Vagina (tissue), 2 donors: ENCODE measurements at regions not wholly inside any gene's neighbourhood (a gene's known extent, or its start where the extent isn't known, plus 50 kb on each side); places are given as distances from the start of the nearest gene placed in this dataset.

Source experiments
- POLR2A ChIP-seq, 2 donors: fragments of 450-650 bp; IDR thresholded peaks; one replicate each; pipeline ENCODE4 v1.6.1; 2017; ENCODE audit warnings: antibody characterized with exemption in 2 of 2, mild to moderate bottlenecking in 2 of 2, moderate library complexity in 2 of 2
- POLR2AphosphoS5 ChIP-seq, 2 donors: sonication (generic); formaldehyde crosslinking; IDR thresholded peaks; one replicate each; pipeline ENCODE4 v1.9.0; 2017; ENCODE audit warnings: antibody characterized with exemption in 2 of 2, mild to moderate bottlenecking in 2 of 2, low read depth in 1 of 2; ENCODE audit not compliant: insufficient read depth in 1 of 2
- TF ChIP-seq, protein P1 (sequence below), 3 experiments: fragments of 450-650 bp in 2 of 3; fragments of 200-600 bp in 1 of 3; sonication (generic) in 1 of 3; IDR thresholded peaks; one replicate each; pipeline ENCODE4 v1.5.1; 2017 to 2019; ENCODE audit warnings: antibody characterized with exemption in 3 of 3, mild to moderate bottlenecking in 2 of 3, moderate library complexity in 2 of 3

DNA sequence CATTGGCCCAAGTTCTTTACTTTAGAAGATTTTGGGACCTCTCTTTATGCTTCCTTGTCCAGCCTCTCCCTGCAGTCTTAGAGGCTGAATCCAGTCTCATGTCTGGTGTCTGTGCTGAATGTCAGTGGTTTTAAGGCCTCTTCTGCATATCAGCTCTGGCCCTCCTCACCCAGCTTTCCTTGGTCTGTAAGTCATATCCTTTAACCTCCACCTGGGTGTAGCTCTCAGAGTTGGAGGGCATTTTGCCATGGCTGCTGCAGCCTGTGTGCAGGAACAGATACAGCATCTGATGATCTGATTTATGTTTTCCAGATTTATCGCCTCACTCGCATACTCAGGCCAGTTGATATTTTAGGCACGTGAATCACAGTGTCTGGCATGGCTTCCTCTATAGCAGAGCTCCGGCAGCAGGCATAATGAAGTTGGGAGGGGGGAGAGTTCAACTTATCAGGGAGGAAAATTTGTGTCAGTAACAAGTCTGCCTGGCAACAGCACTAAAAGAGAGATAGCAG, 335.0 kb downstream of the PCNX1 start:
- no peak for TF ChIP-seq POLR2A (IDR thresholded peaks at IDR 0.05)
- TF ChIP-seq, protein P1, sequence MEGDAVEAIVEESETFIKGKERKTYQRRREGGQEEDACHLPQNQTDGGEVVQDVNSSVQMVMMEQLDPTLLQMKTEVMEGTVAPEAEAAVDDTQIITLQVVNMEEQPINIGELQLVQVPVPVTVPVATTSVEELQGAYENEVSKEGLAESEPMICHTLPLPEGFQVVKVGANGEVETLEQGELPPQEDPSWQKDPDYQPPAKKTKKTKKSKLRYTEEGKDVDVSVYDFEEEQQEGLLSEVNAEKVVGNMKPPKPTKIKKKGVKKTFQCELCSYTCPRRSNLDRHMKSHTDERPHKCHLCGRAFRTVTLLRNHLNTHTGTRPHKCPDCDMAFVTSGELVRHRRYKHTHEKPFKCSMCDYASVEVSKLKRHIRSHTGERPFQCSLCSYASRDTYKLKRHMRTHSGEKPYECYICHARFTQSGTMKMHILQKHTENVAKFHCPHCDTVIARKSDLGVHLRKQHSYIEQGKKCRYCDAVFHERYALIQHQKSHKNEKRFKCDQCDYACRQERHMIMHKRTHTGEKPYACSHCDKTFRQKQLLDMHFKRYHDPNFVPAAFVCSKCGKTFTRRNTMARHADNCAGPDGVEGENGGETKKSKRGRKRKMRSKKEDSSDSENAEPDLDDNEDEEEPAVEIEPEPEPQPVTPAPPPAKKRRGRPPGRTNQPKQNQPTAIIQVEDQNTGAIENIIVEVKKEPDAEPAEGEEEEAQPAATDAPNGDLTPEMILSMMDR (IDR thresholded peaks at IDR 0.05), result no peak
- TF ChIP-seq POLR2AphosphoS5 (IDR thresholded peaks at IDR 0.05; ENCODE audit: insufficient read depth in 1 of 2, low read depth in 1 of 2), result no peak
